ENCODE measurements at regions not wholly inside any gene's neighbourhood (a gene's known extent, or its start where the extent isn't known, plus 50 kb on each side); places are given as distances from the start of the nearest gene placed in this dataset.

DNA sequence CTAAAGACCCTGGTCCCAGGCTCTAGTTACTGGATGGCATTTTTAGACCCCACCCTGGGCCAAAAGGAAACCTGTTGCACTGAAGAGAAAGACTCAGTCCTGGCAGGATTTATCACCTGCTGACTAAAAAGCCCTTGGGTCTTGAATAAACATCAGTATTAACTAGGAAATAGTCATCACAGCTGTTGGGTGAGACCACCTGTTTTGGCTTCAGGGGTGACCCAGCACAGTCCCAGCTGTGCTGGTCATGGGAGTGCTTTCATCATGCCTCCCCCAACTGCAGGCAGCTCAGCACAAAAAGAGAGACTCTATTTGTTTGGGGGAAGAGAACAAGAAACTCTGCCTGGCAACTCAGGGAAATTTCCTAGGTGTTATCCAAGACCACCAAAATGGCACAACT, 903.2 kb downstream of the C4orf33 start:
- DNase-seq (ENCODE audit: low read depth, low spot score) (no peak), FAIRE-seq (no peak), ATAC-seq (no peak)
- Histone ChIP-seq H3K27ac (ENCODE audit: control insufficient read depth, insufficient read depth) (no peak overlapping the region), H3K4me3 (no peak overlapping the region), H3K4me2 (ENCODE audit: control insufficient read depth, insufficient read depth) (no peak overlapping the region), H3K9me3 (replicated peaks; ENCODE audit: control insufficient read depth, insufficient read depth, low read length) (no peaks in the 10 kb centered on the region), H3K36me3 (ENCODE audit: control insufficient read depth in 2 of 2, insufficient read depth in 2 of 2, low read length in 1 of 2) (no peaks in the 10 kb centered on the region), H3K4me1 (ENCODE audit: control insufficient read depth, insufficient read depth, low read length) (no peaks in the 10 kb centered on the region), H3K9ac (ENCODE audit: control insufficient read depth, insufficient read depth, low read length) (no peak overlapping the region), H2AFZ (ENCODE audit: control insufficient read depth, low read depth, low read length) (no peak overlapping the region), H4K20me1 (ENCODE audit: control insufficient read depth, insufficient read depth) (no peaks in the 10 kb centered on the region), H3K79me2 (ENCODE audit: control insufficient read depth, insufficient read depth, low read length) (no peaks in the 10 kb centered on the region), H3K27me3 (replicated peaks in 1 of 2; ENCODE audit: control insufficient read depth in 2 of 2, insufficient read depth in 2 of 2, low read length in 1 of 2) (no peaks in the 10 kb centered on the region)
- in situ Hi-C loops (cut with MboI) = no loop called here
- ChIA-PET CTCF (interaction anchor here (1.2 kb wide), 1 partner anchor 10 kb away, joined by 3 read pairs; no protein-coding TSS in a partner anchor), RAD21 (ENCODE audit: unreplicated experiment) (interaction anchor here (0.9 kb wide), 1 partner anchor 28 kb away, joined by 3 read pairs; no protein-coding TSS in a partner anchor), POLR2A (no interaction called here), SMC1A (ENCODE audit: uncharacterized antibody, unreplicated experiment) (interaction anchor here (1.1 kb wide), 1 partner anchor 11 kb away, joined by 4 read pairs; no protein-coding TSS in a partner anchor)
- TF ChIP-seq BHLHE40 (IDR thresholded peaks at IDR 0.05; ENCODE audit: borderline replicate concordance in 1 of 2, low read depth in 2 of 2, low read length in 1 of 2) = no peak
- no peak for TF ChIP-seq EGR1 (IDR thresholded peaks at IDR 0.05; ENCODE audit: borderline replicate concordance in 1 of 2, low read depth in 2 of 2, low read length in 2 of 2)
- TF ChIP-seq ZSCAN29 (IDR thresholded peaks at IDR 0.05) = no peak
- no peak for TF ChIP-seq SUPT20H (IDR thresholded peaks at IDR 0.05; ENCODE audit: borderline replicate concordance, control insufficient read depth, low read depth, low read length)
- TF ChIP-seq, protein P1, sequence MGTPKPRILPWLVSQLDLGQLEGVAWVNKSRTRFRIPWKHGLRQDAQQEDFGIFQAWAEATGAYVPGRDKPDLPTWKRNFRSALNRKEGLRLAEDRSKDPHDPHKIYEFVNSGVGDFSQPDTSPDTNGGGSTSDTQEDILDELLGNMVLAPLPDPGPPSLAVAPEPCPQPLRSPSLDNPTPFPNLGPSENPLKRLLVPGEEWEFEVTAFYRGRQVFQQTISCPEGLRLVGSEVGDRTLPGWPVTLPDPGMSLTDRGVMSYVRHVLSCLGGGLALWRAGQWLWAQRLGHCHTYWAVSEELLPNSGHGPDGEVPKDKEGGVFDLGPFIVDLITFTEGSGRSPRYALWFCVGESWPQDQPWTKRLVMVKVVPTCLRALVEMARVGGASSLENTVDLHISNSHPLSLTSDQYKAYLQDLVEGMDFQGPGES (IDR thresholded peaks at IDR 0.05) = no peak
- TF ChIP-seq CBX3 (IDR thresholded peaks at IDR 0.05; ENCODE audit: borderline replicate concordance, low read depth) = no peak
- TF ChIP-seq SIN3A (IDR thresholded peaks at IDR 0.05; ENCODE audit: low read depth, low read length) = no peak
- TF ChIP-seq MEF2B (IDR thresholded peaks at IDR 0.05; ENCODE audit: partially characterized antibody, poor library complexity, severe bottlenecking) = no peak
- TF ChIP-seq RFX5 (IDR thresholded peaks at IDR 0.05; ENCODE audit: low read depth, low read length) = no peak
- TF ChIP-seq, protein P2, sequence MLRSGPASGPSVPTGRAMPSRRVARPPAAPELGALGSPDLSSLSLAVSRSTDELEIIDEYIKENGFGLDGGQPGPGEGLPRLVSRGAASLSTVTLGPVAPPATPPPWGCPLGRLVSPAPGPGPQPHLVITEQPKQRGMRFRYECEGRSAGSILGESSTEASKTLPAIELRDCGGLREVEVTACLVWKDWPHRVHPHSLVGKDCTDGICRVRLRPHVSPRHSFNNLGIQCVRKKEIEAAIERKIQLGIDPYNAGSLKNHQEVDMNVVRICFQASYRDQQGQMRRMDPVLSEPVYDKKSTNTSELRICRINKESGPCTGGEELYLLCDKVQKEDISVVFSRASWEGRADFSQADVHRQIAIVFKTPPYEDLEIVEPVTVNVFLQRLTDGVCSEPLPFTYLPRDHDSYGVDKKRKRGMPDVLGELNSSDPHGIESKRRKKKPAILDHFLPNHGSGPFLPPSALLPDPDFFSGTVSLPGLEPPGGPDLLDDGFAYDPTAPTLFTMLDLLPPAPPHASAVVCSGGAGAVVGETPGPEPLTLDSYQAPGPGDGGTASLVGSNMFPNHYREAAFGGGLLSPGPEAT (IDR thresholded peaks at IDR 0.05; ENCODE audit: low read depth) = no peak
- TF ChIP-seq BRCA1 (IDR thresholded peaks at IDR 0.05; ENCODE audit: low read depth, low read length) = no peak
- no peak for TF ChIP-seq SMAD5 (IDR thresholded peaks at IDR 0.05; ENCODE audit: low read depth)
- no peak for TF ChIP-seq NR2C2 (IDR thresholded peaks at IDR 0.05; ENCODE audit: borderline replicate concordance, control insufficient read depth, insufficient read length, low read depth)
- intact Hi-C loops (cut with micrococcal nuclease; ENCODE audit: unreplicated experiment) = no loop called here
- BruUV-seq (replicated peaks) = no TSS peak

Measured in GM12878 (cell line).